ENCODE measurements at regions not wholly inside any gene's neighbourhood (a gene's known extent, or its start where the extent isn't known, plus 50 kb on each side); places are given as distances from the start of the nearest gene placed in this dataset.

- Histone ChIP-seq H3K4me2 (ENCODE audit: low read depth, low read length) (no peak overlapping the region), H3K9ac (ENCODE audit: insufficient read depth, low read depth, low read length) (no peak overlapping the region), H3K36me3 (replicated peaks in 1 of 2; ENCODE audit: control insufficient read depth in 1 of 2, insufficient read depth in 2 of 2, low read length in 2 of 2) (no peaks in the 10 kb centered on the region), H2AFZ (ENCODE audit: low read length) (no peak overlapping the region), H3K9me3 (ENCODE audit: low read length) (no peaks in the 10 kb centered on the region), H3K4me3 (replicated peaks in 1 of 3; ENCODE audit: insufficient read depth in 1 of 3, low read depth in 2 of 3, low read length in 3 of 3) (no peak overlapping the region), H3K4me1 (ENCODE audit: insufficient read depth, low read length) (no peaks in the 10 kb centered on the region), H3K79me2 (ENCODE audit: insufficient read depth, low read length) (no peaks in the 10 kb centered on the region), H4K20me1 (ENCODE audit: insufficient read depth, low read length) (no peaks in the 10 kb centered on the region), H3K27ac (ENCODE audit: extremely low read length, insufficient read depth, low read length) (no peak overlapping the region), H3K27me3 (ENCODE audit: control insufficient read depth in 1 of 2, insufficient read depth in 2 of 2, low read length in 2 of 2) (peaks cover 2 to 40% of the 10 kb centered on the region in 2 experiments; a peak in 3 of 5 replicates)
- no TSS peak for BruUV-seq (replicated peaks)
- POLR2A ChIA-PET = no interaction called here
- CTCF ChIA-PET (ENCODE audit: low intra/inter-chr PET ratio, low total read pairs) = no interaction called here
- TF ChIP-seq POLR2A (IDR thresholded peaks at IDR 0.05; ENCODE audit: insufficient read depth in 1 of 2, low read depth in 2 of 2, low read length in 2 of 2) (no peak), GATA4 (IDR thresholded peaks at IDR 0.05; ENCODE audit: borderline replicate concordance, low read depth) (no peak), SP1 (IDR thresholded peaks at IDR 0.05) (no peak), SP1 (CRISPR knock-in tag; IDR thresholded peaks at IDR 0.05) (no peak), ZNF337 (CRISPR knock-in tag; IDR thresholded peaks at IDR 0.05; ENCODE audit: borderline replicate concordance, low read depth) (no peak), NONO (IDR thresholded peaks at IDR 0.05) (no peak), NONO (CRISPR knock-in tag; conservative IDR thresholded peaks at IDR 0.05) (no peak), SALL2 (CRISPR knock-in tag; IDR thresholded peaks at IDR 0.05) (no peak), STAG1 (CRISPR knock-in tag; IDR thresholded peaks at IDR 0.05) (no peak), NCOA1 (CRISPR knock-in tag; IDR thresholded peaks at IDR 0.05) (no peak), EEA1 (CRISPR knock-in tag; IDR thresholded peaks at IDR 0.05; ENCODE audit: borderline replicate concordance) (no peak), NFATC3 (CRISPR knock-in tag; IDR thresholded peaks at IDR 0.05) (no peak)
- TF ChIP-seq, protein P1, sequence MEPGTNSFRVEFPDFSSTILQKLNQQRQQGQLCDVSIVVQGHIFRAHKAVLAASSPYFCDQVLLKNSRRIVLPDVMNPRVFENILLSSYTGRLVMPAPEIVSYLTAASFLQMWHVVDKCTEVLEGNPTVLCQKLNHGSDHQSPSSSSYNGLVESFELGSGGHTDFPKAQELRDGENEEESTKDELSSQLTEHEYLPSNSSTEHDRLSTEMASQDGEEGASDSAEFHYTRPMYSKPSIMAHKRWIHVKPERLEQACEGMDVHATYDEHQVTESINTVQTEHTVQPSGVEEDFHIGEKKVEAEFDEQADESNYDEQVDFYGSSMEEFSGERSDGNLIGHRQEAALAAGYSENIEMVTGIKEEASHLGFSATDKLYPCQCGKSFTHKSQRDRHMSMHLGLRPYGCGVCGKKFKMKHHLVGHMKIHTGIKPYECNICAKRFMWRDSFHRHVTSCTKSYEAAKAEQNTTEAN (CRISPR knock-in tag; conservative IDR thresholded peaks at IDR 0.05) = no peak
- WGBS (ENCODE audit: low lambda C conversion rate) = 4% methylated on average over 4 of the region's 4 CpGs
- FAIRE-seq (no peak), DNase-seq (ENCODE audit: low spot score) (no peak), ATAC-seq (no peak)
- intact Hi-C loops (cut with micrococcal nuclease; ENCODE audit: unreplicated experiment) (no loop called here), in situ Hi-C loops (cut with HindIII; ENCODE audit: extremely low pct_ligation_motif_present, low pct_unique_long_range_greater_than_20kb) (no loop called here)
Measured at GRCh38 chr2:129881786-129882396, 97.6 kb upstream of the RAB6C start.
